ENCODE measurements at regions not wholly inside any gene's neighbourhood (a gene's known extent, or its start where the extent isn't known, plus 50 kb on each side); places are given as distances from the start of the nearest gene placed in this dataset.

DNA sequence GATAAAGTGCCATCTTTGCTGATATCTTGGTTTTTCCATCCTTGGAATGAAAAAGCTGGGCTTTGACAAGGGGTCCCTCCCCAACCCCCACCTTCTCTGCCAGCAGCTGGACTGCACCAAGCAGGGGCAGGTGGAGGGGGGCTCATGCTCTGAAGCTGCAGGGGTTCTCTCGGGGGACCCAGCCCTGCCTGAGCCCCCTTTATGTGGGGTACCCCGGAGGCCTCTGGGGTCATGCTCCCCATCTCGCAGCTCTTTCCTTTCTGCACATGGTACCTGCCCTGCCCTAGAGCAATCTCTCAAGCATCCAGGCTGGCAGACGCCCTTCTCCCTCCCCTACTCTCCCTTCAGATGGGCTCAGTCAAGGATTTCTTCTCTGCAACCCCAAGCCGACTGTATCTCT is 146.7 kb upstream of the PTPN1 start:
- no peak for TF ChIP-seq CTCF (conservative IDR thresholded peaks at IDR 0.05; ENCODE audit: low read length)
- no peak for TF ChIP-seq EZH2phosphoT487 (IDR thresholded peaks at IDR 0.05; ENCODE audit: borderline replicate concordance)

Data from Loucy (cell line).